VCaP (cell line): ENCODE measurements at regions not wholly inside any gene's neighbourhood (a gene's known extent, or its start where the extent isn't known, plus 50 kb on each side); places are given as distances from the start of the nearest gene placed in this dataset.

Source experiments
- H3K27ac ChIP-seq: fragments of 450-650 bp; 2 replicates; pipeline ENCODE4 v1.5.1; 2017
- TF ChIP-seq, protein P1 (sequence below): fragments of 450-650 bp; conservative IDR thresholded peaks from 2 replicates; pipeline ENCODE4 v1.5.1; 2017; ENCODE audit warnings: mild to moderate bottlenecking, moderate library complexity

GRCh38 chr6:168826078-168826390, 385.1 kb downstream of the SMOC2 start:
- TF ChIP-seq, protein P1, sequence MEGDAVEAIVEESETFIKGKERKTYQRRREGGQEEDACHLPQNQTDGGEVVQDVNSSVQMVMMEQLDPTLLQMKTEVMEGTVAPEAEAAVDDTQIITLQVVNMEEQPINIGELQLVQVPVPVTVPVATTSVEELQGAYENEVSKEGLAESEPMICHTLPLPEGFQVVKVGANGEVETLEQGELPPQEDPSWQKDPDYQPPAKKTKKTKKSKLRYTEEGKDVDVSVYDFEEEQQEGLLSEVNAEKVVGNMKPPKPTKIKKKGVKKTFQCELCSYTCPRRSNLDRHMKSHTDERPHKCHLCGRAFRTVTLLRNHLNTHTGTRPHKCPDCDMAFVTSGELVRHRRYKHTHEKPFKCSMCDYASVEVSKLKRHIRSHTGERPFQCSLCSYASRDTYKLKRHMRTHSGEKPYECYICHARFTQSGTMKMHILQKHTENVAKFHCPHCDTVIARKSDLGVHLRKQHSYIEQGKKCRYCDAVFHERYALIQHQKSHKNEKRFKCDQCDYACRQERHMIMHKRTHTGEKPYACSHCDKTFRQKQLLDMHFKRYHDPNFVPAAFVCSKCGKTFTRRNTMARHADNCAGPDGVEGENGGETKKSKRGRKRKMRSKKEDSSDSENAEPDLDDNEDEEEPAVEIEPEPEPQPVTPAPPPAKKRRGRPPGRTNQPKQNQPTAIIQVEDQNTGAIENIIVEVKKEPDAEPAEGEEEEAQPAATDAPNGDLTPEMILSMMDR: no peak
- no peak overlapping the region for H3K27ac ChIP-seq

DNA sequence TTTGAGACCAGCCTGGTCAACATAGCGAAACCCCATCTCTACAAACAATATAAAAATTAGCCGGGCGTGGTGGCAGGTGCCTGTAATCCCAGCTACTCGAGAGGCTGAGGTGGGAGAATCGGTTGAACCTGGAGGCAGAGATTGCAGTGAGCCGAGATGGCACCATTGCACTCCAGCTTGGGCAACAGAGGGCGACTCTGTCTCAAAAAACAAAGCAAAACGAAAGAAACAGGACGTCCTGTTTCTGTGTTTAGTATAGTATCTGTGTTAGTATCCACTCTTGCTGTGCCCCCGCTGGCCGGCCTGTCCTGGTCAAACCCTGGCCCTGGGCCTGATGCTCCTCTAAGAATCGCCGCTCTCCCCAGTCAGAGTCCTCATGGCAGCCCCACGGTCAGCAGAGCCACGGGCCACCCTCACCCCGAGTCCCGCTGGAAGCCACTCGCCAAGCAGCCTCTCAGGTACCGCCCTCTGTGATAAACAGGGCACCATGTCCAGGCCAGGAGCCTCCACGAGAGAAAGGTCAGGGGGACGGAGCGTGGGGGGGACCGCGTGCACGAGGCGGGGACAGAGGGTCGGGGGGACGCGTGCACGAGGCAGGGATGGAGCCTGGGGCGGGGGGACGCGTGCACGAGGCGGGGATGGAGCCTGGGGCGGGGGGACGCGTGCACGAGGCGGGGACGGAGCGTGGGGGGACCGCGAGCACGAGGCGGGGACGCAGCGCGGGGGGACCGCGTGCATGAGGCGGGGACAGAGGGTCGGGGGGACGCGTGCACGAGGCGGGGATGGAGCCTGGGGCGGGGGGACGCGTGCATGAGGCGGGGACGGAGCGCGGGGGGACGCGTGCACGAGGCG, 384.5 kb downstream of the SMOC2 start:
- H3K27ac ChIP-seq: no peak overlapping the region
- TF ChIP-seq, protein P1: no peak

DNA sequence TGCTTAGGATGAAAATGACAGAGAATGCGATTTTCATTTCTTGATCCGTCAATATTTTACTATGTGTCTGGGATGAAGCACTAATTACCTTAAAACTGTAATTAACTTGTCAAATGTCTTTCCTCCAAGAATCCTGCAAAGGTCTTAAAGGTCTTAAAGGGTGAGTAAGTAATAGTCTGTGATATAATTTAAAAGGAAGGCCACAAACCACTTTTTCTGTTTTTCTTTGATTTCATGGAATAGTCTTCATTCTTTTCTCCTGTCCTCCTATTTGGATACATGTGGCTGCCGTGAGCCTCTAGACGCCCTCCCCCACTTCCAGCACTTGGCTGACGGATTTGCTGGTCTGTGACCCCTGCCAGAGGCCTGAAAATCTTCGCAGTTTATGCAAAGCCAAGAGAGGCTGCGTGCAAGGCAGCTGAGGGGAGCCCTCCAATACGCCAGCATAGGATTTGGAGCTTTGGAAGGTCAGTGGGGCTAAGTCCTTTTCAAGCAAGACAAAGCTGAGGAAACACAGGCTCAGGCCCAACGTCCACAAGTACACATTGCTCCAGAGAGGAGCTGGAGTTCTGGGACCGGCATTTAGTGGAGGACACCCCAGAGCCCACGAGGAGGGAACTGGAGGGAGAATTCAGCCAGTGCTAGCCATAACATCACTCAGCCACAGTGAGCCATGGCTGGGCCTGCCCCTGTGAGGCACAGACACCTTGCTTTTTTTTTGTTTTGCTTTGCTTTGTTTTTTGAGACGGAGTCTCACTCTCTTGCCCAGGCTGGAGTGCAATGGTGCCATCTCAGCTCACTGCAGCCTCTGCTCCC, 382.6 kb downstream of the SMOC2 start:
- no peak overlapping the region for H3K27ac ChIP-seq

GRCh38 chr6:168822376-168822775, 381.4 kb downstream of the SMOC2 start:
- TF ChIP-seq, protein P1: no peak
- no peak overlapping the region for H3K27ac ChIP-seq

More for the DNA sequence above, 382.6 kb downstream of the SMOC2 start:
- TF ChIP-seq, protein P1: no peak

- H3K27ac ChIP-seq: no peak overlapping the region
- TF ChIP-seq, protein P1: no peak
These were observed 378.6 kb downstream of the SMOC2 start for GRCh38 chr6:168819546-168819945.

GRCh38 chr6:168817558-168818159, 376.7 kb downstream of the SMOC2 start:
- no peak overlapping the region for H3K27ac ChIP-seq
- TF ChIP-seq, protein P1: no peak

- H3K27ac ChIP-seq: no peak overlapping the region
- TF ChIP-seq, protein P1: no peak; the same call in 1 of the 2 replicates
These were observed 374.2 kb downstream of the SMOC2 start for GRCh38 chr6:168815229-168815628.
